Adipocyte (in vitro differentiated cells): ENCODE measurements at regions not wholly inside any gene's neighbourhood (a gene's known extent, or its start where the extent isn't known, plus 50 kb on each side); places are given as distances from the start of the nearest gene placed in this dataset.
A peak's percentile ranks its signal among the peaks of the same experiment; 100 is the strongest.

Experiments used
- DNase-seq: peaks from one replicate; pipeline ENCODE4 v3.0.0-alpha.2; 2015; ENCODE audit warnings: low read depth
- H3K27me3 ChIP-seq: replicated peaks from 2 replicates; pipeline ENCODE4 v1.7.0; 2013; ENCODE audit warnings: mild to moderate bottlenecking, low read length, moderate library complexity; ENCODE audit not compliant: control insufficient read depth, insufficient read depth
- H3K36me3 ChIP-seq: 2 replicates; pipeline ENCODE4 v1.7.0; 2013; ENCODE audit warnings: low read length, mild to moderate bottlenecking, moderate library complexity; ENCODE audit not compliant: control insufficient read depth, insufficient read depth, severe bottlenecking
- H3K4me1 ChIP-seq: 2 replicates; pipeline ENCODE4 v1.7.0; 2013; ENCODE audit warnings: mild to moderate bottlenecking, low read length, moderate library complexity; ENCODE audit not compliant: control insufficient read depth, insufficient read depth
- H3K4me3 ChIP-seq: 2 replicates; pipeline ENCODE4 v1.7.0; 2013; ENCODE audit warnings: mild to moderate bottlenecking, low read length, moderate library complexity
- H3K9ac ChIP-seq: 2 replicates; pipeline ENCODE4 v1.7.0; 2013; ENCODE audit warnings: mild to moderate bottlenecking, low read length, moderate library complexity
- H3K9me3 ChIP-seq: 2 replicates; pipeline ENCODE4 v1.7.0; 2013; ENCODE audit warnings: mild to moderate bottlenecking, low read length, moderate library complexity; ENCODE audit not compliant: control insufficient read depth

DNA sequence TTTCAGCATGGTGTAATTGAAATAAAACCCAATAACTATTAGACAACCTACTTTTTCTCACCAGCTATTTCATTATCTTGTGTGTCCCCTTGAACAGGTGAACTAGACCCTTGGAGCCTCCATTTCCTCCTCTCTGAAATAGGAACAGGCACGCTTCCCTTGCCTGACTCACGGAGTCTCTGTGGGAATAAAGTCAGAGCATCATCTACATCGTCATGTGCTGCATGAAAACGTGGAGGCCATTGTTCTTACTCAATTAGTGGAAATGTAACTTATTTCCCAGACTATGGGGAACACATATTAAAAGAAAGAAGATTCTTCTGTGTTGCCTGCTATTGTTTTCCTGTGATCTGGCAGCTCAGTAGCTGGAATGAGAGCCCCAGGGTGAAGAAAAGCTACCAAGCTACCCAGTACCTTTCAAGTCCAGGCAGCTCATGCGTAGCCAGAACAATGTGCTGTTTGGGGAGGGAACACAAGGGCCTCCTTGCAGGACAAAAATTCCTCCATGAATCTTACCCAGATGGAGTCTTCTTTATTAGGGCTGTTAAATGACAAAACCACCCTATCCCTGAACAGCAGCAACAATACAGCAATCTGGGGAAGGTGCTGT, 59.8 kb downstream of the SOX11 start:
- no peaks in the 10 kb centered on the region for H3K4me1 ChIP-seq
- no peaks in the 10 kb centered on the region for H3K9me3 ChIP-seq
- H3K9ac ChIP-seq: no peak overlapping the region
- H3K4me3 ChIP-seq: no peak overlapping the region
- no peaks in the 10 kb centered on the region for H3K36me3 ChIP-seq
- DNase-seq: no peak
- no peaks in the 10 kb centered on the region for H3K27me3 ChIP-seq

DNA sequence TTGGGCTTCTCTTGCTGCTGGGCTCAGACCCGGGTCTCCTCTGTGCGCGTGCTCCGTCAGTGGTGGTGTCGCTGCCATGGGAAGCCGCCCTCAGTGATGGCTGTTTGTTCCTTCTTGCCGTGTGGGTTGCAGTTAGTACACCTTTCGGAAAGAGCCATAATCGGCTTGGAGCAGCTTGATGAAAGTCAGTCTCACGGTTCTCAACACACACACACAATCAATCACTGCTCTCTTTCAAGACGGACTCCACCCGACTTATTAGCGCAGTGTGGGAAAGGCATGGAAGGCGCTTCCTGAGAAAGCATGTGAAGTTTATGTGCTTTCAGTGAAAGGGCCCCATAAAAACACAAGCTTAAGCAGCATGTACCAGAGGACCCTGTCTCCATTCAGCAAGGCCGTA, 64.1 kb downstream of the SOX11 start:
- H3K4me3 ChIP-seq: no peak overlapping the region
- H3K9ac ChIP-seq: no peak overlapping the region
- no peaks in the 10 kb centered on the region for H3K27me3 ChIP-seq
- DNase-seq: no peak
- H3K4me1 ChIP-seq: no peaks in the 10 kb centered on the region
- H3K9me3 ChIP-seq: no peaks in the 10 kb centered on the region
- no peaks in the 10 kb centered on the region for H3K36me3 ChIP-seq

DNA sequence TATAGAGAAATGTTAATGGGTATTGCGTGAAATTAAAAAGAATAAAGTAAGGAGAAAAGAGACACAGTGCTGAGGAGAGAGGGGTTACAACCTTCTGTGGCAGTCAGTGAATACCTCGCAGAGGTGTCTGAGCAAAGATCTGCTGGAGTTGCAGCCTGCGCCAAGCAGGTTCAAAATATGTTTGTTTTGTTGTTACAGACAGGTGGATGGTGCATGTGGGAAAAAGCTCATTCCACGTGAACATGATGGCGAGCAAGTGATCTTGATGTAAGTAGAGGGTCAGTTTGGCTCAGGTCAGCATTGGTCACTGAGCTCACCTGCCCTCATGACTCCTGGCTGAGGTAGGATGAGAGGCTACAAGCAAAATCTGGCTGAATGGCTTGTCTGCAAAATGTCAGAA, 66.2 kb downstream of the SOX11 start:
- no peaks in the 10 kb centered on the region for H3K36me3 ChIP-seq
- H3K4me3 ChIP-seq: no peak overlapping the region
- H3K9ac ChIP-seq: no peak overlapping the region
- H3K27me3 ChIP-seq: no peaks in the 10 kb centered on the region
- no peaks in the 10 kb centered on the region for H3K9me3 ChIP-seq
- no peaks in the 10 kb centered on the region for H3K4me1 ChIP-seq
- DNase-seq: no peak

DNA sequence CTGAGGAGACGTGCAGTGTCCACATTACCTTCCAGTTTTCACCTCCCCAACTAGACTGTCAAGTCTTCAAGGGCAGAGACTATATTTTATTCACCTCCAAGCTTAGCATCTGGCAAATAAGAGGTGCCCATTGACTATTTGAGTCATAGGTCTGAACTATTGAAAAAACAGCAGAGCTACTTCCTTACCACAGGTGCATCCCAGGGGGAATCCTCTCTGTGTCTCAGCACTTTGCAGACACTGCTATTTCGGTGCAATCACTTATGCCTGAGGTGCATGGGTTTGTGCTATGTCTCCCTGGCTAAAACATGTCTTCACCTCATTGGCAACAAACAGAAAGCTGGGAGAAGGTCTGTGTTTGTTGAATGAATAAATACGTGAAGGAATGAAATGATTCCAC, 67.8 kb downstream of the SOX11 start:
- no peaks in the 10 kb centered on the region for H3K27me3 ChIP-seq
- H3K9ac ChIP-seq: no peak overlapping the region
- H3K36me3 ChIP-seq: no peaks in the 10 kb centered on the region
- DNase-seq: no peak
- H3K4me3 ChIP-seq: no peak overlapping the region
- no peaks in the 10 kb centered on the region for H3K4me1 ChIP-seq
- no peaks in the 10 kb centered on the region for H3K9me3 ChIP-seq

DNA sequence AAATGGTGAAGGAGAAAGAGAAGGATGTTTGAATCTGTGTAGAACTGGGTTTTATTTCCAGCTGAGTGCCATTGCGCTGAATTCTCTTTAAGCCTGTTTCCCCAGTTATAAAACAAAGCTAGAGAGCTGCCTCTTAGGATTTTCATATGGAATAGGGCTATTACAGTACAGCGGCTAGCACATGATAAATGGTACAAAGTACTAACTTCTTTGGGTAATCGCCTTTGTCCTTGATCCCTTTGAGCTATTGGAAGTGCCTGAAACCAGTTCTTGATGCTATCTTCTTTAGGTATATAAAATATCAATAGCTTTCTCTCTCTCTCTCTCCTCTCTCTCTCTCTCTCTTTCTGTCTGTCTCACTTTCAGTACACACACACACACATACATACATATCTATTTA, 71.3 kb downstream of the SOX11 start:
- no peaks in the 10 kb centered on the region for H3K4me1 ChIP-seq
- DNase-seq: no peak
- H3K9me3 ChIP-seq: no peaks in the 10 kb centered on the region
- no peak overlapping the region for H3K9ac ChIP-seq
- no peak overlapping the region for H3K4me3 ChIP-seq
- H3K36me3 ChIP-seq: no peaks in the 10 kb centered on the region
- H3K27me3 ChIP-seq: no peaks in the 10 kb centered on the region

DNA sequence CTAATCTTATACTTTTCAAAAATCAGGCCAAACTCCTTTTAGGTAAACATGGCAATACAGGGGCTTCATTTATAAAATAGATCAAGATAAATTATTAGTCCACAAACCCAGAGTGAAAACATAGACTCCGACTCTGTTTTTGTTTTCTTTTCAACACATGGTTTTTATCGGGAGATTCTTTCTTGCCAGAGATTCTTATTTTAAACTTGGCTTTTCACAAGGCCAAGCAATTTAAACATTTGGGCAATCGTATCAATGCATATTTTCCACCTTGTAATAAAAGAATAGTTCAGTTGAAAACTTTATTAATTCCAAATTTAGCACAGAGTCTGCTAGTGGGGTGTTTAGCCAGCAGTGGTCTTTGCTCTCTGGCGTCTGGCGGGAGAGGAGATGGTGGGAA, 71.9 kb downstream of the SOX11 start:
- H3K36me3 ChIP-seq: no peaks in the 10 kb centered on the region
- H3K27me3 ChIP-seq: no peaks in the 10 kb centered on the region
- no peak overlapping the region for H3K9ac ChIP-seq

DNA sequence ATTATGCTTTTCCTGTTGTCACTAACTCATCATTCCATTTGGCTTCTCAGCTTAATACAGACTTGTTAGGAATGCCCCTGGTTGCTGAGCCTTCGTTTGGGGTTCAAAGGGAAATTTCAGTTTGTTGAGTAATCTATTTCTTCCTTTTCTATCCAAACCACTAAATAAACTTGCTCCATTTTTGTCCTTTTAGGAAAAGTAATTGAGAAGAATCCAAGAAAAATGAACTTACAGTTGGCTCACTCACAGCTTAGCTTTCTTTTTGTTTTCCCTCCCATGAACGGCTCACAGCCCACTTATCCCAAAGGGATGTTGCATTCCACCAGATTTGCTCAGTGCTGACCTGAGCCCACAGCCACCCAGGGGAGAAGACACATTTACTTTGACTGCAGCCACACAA, 73.9 kb downstream of the SOX11 start:
- Histone ChIP-seq H3K9me3 (no peaks in the 10 kb centered on the region), H3K4me3 (no peak overlapping the region), H3K27me3 (no peaks in the 10 kb centered on the region), H3K9ac (no peak overlapping the region), H3K36me3 (no peaks in the 10 kb centered on the region), H3K4me1 (no peaks in the 10 kb centered on the region)
- DNase-seq: peak; percentile 50

More for the DNA sequence above, 71.9 kb downstream of the SOX11 start:
- Histone ChIP-seq H3K4me3 (no peak overlapping the region), H3K9me3 (no peaks in the 10 kb centered on the region), H3K4me1 (no peaks in the 10 kb centered on the region)
- DNase-seq: no peak

DNA sequence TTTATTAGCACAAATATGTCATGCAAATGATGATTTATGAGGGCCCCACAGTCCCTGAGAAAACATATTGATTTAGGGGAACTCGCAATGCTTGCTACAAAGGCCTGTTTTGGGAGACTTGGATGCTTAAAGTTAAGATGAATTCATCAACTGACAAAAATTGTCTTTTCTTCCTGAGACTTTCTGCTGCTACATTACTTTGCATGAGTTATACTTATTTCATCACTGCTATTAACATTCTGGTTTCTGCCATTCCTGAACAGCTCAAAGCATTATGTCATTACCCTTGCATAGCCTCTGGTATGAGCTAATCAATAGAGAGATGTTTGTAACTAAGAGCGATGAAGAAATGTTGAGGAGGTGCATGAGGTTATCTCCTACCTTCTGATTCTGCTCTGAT, 74.4 kb downstream of the SOX11 start:
- Histone ChIP-seq H3K9ac (no peak overlapping the region), H3K27me3 (no peaks in the 10 kb centered on the region), H3K4me3 (no peak overlapping the region), H3K36me3 (no peaks in the 10 kb centered on the region), H3K4me1 (no peaks in the 10 kb centered on the region), H3K9me3 (no peaks in the 10 kb centered on the region)
- DNase-seq: peak; percentile 51

DNA sequence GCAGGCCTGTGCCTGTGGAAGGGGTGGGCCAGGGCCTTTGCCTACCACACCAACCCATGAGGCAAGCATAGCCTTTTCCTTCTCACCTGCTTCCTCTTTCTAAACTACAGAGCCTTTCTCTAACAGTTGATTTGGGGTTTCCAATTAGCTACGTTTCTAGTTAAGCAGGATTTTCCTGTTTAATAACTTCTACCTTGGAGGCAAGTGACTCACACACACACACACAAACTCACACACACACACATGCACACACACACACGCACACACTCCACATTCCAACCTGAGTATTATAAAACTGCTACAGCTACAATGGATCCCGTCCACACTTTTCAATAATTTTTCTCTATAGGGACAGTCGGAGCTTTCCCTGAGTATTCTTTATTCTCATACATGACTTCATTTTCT, 84.9 kb downstream of the SOX11 start:
- H3K4me3 ChIP-seq: no peak overlapping the region
- no peak overlapping the region for H3K9ac ChIP-seq
- H3K9me3 ChIP-seq: no peaks in the 10 kb centered on the region
- H3K4me1 ChIP-seq: no peaks in the 10 kb centered on the region
- H3K27me3 ChIP-seq: no peaks in the 10 kb centered on the region
- peak; percentile 39 for DNase-seq
- H3K36me3 ChIP-seq: no peaks in the 10 kb centered on the region

DNA sequence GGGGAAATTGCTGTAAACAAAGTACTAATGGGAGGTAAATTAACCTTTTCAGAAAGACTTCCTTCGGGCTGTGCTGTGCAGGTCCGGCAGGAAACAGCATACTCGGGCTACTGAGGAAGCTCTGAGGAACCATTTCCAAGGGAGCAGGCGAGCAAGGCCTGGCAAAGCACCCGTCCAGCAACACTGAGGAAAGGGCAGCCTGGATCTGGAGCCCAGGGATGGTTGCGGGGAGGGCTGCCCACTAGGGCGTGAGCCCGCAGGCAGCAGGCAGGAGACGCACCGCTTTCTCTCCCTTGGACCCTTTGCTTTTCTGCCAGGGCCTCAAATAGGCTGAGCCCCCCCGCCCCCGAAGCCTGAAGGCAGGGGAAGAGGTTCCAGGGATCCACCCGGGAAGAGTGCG, 89.5 kb downstream of the SOX11 start:
- Histone ChIP-seq H3K4me1 (no peaks in the 10 kb centered on the region), H3K9ac (no peak overlapping the region), H3K27me3 (no peaks in the 10 kb centered on the region), H3K36me3 (no peaks in the 10 kb centered on the region), H3K9me3 (peaks cover 9% of the 10 kb centered on the region), H3K4me3 (no peak overlapping the region)
- no peak for DNase-seq

DNA sequence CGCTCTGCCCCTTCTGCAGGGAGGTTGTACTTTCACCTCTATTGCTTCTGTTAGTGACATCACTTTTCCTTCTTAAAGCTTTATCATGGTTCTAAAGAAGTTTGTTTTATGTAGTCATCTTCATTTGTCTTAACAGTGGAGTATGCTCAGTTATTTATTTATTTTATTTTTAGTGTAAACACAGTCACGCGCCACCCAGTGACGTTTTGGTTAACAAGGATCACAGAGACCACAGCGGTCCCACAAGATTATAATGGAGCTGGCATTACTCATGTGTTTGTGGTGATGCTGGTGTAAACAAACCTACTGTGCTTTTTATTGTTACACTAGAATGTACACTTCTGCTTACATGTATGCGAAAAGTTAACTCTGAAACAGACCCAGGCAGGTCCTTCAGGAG, 89.9 kb downstream of the SOX11 start:
- Histone ChIP-seq H3K36me3 (no peaks in the 10 kb centered on the region), H3K9me3 (peaks cover 11% of the 10 kb centered on the region), H3K4me3 (no peak overlapping the region), H3K9ac (no peak overlapping the region), H3K4me1 (no peaks in the 10 kb centered on the region), H3K27me3 (no peaks in the 10 kb centered on the region)
- DNase-seq: no peak

DNA sequence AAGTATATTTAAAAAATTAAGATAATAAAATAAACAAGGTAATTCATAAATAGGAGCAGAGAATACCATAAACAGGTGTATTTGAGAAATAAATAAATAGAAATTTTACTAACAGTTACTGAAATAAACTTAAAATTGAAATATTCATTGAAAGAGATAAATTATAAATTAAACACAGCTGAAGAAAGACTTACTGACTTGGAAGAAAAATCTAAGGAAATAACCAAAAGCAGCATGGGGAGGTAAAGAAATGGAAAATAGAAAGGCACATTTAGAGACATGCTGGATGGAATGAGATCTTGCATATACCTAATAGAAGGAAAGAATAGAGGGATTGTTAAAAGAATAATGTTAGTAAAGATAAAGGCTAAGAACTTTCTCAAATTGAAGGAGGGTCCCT, 96.3 kb downstream of the SOX11 start:
- Histone ChIP-seq H3K36me3 (no peaks in the 10 kb centered on the region), H3K27me3 (no peaks in the 10 kb centered on the region), H3K9me3 (peaks cover 42% of the 10 kb centered on the region), H3K9ac (no peak overlapping the region), H3K4me3 (no peak overlapping the region), H3K4me1 (no peaks in the 10 kb centered on the region)
- DNase-seq: no peak
